BE2C (cell line): ENCODE measurements at regions not wholly inside any gene's neighbourhood (a gene's known extent, or its start where the extent isn't known, plus 50 kb on each side); places are given as distances from the start of the nearest gene placed in this dataset.
"Not testable (repeated sequence)": the region's sequence is repeated elsewhere in the genome, so short reads cannot be mapped to it uniquely, and the experiment has no call there.

ENCODE experiments used
- DNase-seq: peaks from one replicate; pipeline ENCODE4 v3.0.0-alpha.2; 2020
- H3K27me3 ChIP-seq: fragments of 250-450 bp; sonication (Bioruptor Pico); 2 replicates; pipeline ENCODE4 v1.5.1; 2020; ENCODE audit warnings: mild to moderate bottlenecking
- H3K36me3 ChIP-seq: fragments of 250-450 bp; sonication (Bioruptor Pico); 2 replicates; pipeline ENCODE4 v1.5.1; 2020; ENCODE audit warnings: mild to moderate bottlenecking
- H3K4me1 ChIP-seq: fragments of 250-450 bp; sonication (Bioruptor Pico); 2 replicates; pipeline ENCODE4 v1.5.1; 2020
- H3K4me3 ChIP-seq: 2 replicates; pipeline ENCODE4 v1.5.1; 2011; ENCODE audit warnings: low read depth, low read length
- H3K9me3 ChIP-seq: fragments of 250-450 bp; sonication (Bioruptor Pico); 2 replicates; pipeline ENCODE4 v1.5.1; 2020
- CTCF ChIP-seq: IDR thresholded peaks from 2 replicates; pipeline ENCODE4 v1.5.1; 2012; ENCODE audit warnings: mild to moderate bottlenecking, low read depth, low read length

GRCh38 chr3:187880441-187880840, 135.2 kb upstream of the BCL6 start:
- no peak for TF ChIP-seq CTCF

GRCh38 chr3:187880851-187881250, 135.6 kb upstream of the BCL6 start:
- no peak for DNase-seq
- no peak for TF ChIP-seq CTCF
- no peak overlapping the region for H3K4me3 ChIP-seq
- H3K4me1 ChIP-seq: no peaks in the 10 kb centered on the region
- no peaks in the 10 kb centered on the region for H3K36me3 ChIP-seq
- no peaks in the 10 kb centered on the region for H3K27me3 ChIP-seq
- no peaks in the 10 kb centered on the region for H3K9me3 ChIP-seq

More at GRCh38 chr3:187880441-187880840, 135.2 kb upstream of the BCL6 start:
- no peaks in the 10 kb centered on the region for H3K4me1 ChIP-seq
- no peak overlapping the region for H3K4me3 ChIP-seq
- no peaks in the 10 kb centered on the region for H3K27me3 ChIP-seq
- H3K9me3 ChIP-seq: no peaks in the 10 kb centered on the region
- DNase-seq: no peak
- no peaks in the 10 kb centered on the region for H3K36me3 ChIP-seq

GRCh38 chr3:187888701-187889100, 143.4 kb upstream of the BCL6 start:
- Histone ChIP-seq H3K4me1 (no peaks in the 10 kb centered on the region), H3K9me3 (no peaks in the 10 kb centered on the region), H3K36me3 (no peaks in the 10 kb centered on the region), H3K4me3 (no peak overlapping the region), H3K27me3 (no peaks in the 10 kb centered on the region)
- no peak for DNase-seq
- no peak for TF ChIP-seq CTCF

GRCh38 chr3:187889106-187889505, 143.8 kb upstream of the BCL6 start:
- Histone ChIP-seq H3K27me3 (no peaks in the 10 kb centered on the region), H3K36me3 (no peaks in the 10 kb centered on the region), H3K4me1 (no peaks in the 10 kb centered on the region), H3K4me3 (no peak overlapping the region), H3K9me3 (no peaks in the 10 kb centered on the region)
- no peak for DNase-seq
- no peak for TF ChIP-seq CTCF

- no peak for TF ChIP-seq CTCF
- Histone ChIP-seq H3K4me1 (no peaks in the 10 kb centered on the region), H3K9me3 (no peaks in the 10 kb centered on the region), H3K27me3 (no peaks in the 10 kb centered on the region), H3K4me3 (no peak overlapping the region), H3K36me3 (no peaks in the 10 kb centered on the region)
- no peak for DNase-seq
Observed at GRCh38 chr3:187889601-187890404, 144.5 kb upstream of the BCL6 start.

- H3K9me3 ChIP-seq, DNase-seq, H3K4me1 ChIP-seq, H3K27me3 ChIP-seq, H3K4me3 ChIP-seq, H3K36me3 ChIP-seq: not testable (repeated sequence)
Observed at GRCh38 chr3:187890405-187890752, 145.1 kb upstream of the BCL6 start.
